Lung (tissue), 11 donors: ENCODE measurements at regions not wholly inside any gene's neighbourhood (a gene's known extent, or its start where the extent isn't known, plus 50 kb on each side); places are given as distances from the start of the nearest gene placed in this dataset.

ENCODE experiments used
- ATAC-seq: fragments of 200-7000 bp; cut with Tn5 transposase; one replicate; pipeline ENCODE4 v1.9.1; 2020; ENCODE audit warnings: moderate number of reproducible peaks; ENCODE audit not compliant: insufficient read depth, low FRiP score
- DNase-seq, 3 donors: peaks; one replicate each; pipeline ENCODE4 v3.0.0-alpha.2; 2013 to 2017
- H3K27ac ChIP-seq, 2 donors: one replicate each; pipeline ENCODE4 v1.5.1; 2013; ENCODE audit warnings: mild to moderate bottlenecking in 2 of 2, moderate library complexity in 2 of 2, control low read depth in 1 of 2, inconsistent platforms in 1 of 2, low read depth in 1 of 2, low read length in 1 of 2
- H3K27me3 ChIP-seq, 3 donors: one replicate each; pipeline ENCODE4 v1.5.1; 2013; ENCODE audit warnings: low read length in 2 of 3; ENCODE audit not compliant: control insufficient read depth in 3 of 3, insufficient read depth in 3 of 3
- H3K36me3 ChIP-seq, 4 donors: one replicate each; pipeline ENCODE4 v1.5.1; 2013; ENCODE audit warnings: low read length in 4 of 4, mild to moderate bottlenecking in 1 of 4, moderate library complexity in 1 of 4; ENCODE audit not compliant: control insufficient read depth in 4 of 4, insufficient read depth in 4 of 4
- H3K4me1 ChIP-seq, 5 donors: one replicate each; pipeline ENCODE4 v1.5.1; 2013; ENCODE audit warnings: low read length in 5 of 5, mild to moderate bottlenecking in 2 of 5, moderate library complexity in 1 of 5; ENCODE audit not compliant: control insufficient read depth in 5 of 5, insufficient read depth in 5 of 5
- H3K4me3 ChIP-seq: one replicate; pipeline ENCODE4 v1.5.1; 2013; ENCODE audit warnings: mild to moderate bottlenecking, control low read depth, moderate library complexity
- H3K9ac ChIP-seq, 2 donors: one replicate each; pipeline ENCODE4 v1.5.1; 2013; ENCODE audit warnings: low read length in 2 of 2, control low read depth in 1 of 2; ENCODE audit not compliant: insufficient read depth in 1 of 2
- H3K9me3 ChIP-seq, 4 donors: one replicate each; pipeline ENCODE4 v1.5.1; 2013; ENCODE audit warnings: low read length in 3 of 4, mild to moderate bottlenecking in 1 of 4, moderate library complexity in 1 of 4; ENCODE audit not compliant: control insufficient read depth in 4 of 4, insufficient read depth in 3 of 4
- WGBS, 2 donors: extraction: QIAGEN DNeasy Blood & Tissue Kit; methylation state at CpG; one replicate each; pipeline ENCODE4 v1.1.7; 2013; 5-methylcytosine and 5-hydroxymethylcytosine counted together
- TF ChIP-seq, protein P1 (sequence below): IDR thresholded peaks from 2 replicates; pipeline ENCODE4 v1.5.1; 2012; ENCODE audit warnings: mild to moderate bottlenecking; ENCODE audit errors: control extremely low read depth, extremely low read depth
- donor health status: control.
- donor health status: control.
- donor health status: Bipolar disorder and iron deficiency.
- donor health status: healthy.
- donor health status: DM: yes; HTN: yes; CAD: no.

DNA sequence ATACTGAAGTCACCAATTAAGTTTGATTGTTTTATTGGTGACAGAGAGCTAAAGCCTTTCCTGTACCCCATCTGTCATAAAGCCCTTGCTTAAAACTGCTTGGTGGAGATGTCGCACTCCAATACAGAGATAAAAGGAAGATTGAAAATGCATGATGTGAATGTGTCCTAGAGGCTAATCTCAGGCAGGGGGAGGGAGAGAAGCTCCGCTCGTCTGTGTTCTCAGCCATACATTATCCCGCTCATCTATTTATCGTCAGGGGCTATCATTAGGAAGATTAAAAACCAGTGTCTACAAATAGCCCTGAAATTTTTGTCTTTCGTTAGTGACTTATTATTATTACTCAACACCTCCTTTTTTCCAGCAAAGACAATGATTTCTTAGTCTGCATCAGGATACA lies 110.3 kb downstream of the CMPK2 start:
- H3K4me1 ChIP-seq: peaks cover 0 to 23% (median 11%) of the 10 kb centered on the region in 5 donors
- no peak for DNase-seq
- no peak overlapping the region for H3K27ac ChIP-seq
- ATAC-seq: no peak
- H3K36me3 ChIP-seq: no peaks in the 10 kb centered on the region
- 92 to 93% methylated on average over 6 of the region's 6 CpGs for WGBS, 2 donors
- no peak overlapping the region for H3K4me3 ChIP-seq
- no peaks in the 10 kb centered on the region for H3K27me3 ChIP-seq
- peaks cover 0 to 1% (median 0%) of the 10 kb centered on the region in 4 donors for H3K9me3 ChIP-seq
- H3K9ac ChIP-seq: no peak overlapping the region
- TF ChIP-seq, protein P1, sequence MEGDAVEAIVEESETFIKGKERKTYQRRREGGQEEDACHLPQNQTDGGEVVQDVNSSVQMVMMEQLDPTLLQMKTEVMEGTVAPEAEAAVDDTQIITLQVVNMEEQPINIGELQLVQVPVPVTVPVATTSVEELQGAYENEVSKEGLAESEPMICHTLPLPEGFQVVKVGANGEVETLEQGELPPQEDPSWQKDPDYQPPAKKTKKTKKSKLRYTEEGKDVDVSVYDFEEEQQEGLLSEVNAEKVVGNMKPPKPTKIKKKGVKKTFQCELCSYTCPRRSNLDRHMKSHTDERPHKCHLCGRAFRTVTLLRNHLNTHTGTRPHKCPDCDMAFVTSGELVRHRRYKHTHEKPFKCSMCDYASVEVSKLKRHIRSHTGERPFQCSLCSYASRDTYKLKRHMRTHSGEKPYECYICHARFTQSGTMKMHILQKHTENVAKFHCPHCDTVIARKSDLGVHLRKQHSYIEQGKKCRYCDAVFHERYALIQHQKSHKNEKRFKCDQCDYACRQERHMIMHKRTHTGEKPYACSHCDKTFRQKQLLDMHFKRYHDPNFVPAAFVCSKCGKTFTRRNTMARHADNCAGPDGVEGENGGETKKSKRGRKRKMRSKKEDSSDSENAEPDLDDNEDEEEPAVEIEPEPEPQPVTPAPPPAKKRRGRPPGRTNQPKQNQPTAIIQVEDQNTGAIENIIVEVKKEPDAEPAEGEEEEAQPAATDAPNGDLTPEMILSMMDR: no peak

DNA sequence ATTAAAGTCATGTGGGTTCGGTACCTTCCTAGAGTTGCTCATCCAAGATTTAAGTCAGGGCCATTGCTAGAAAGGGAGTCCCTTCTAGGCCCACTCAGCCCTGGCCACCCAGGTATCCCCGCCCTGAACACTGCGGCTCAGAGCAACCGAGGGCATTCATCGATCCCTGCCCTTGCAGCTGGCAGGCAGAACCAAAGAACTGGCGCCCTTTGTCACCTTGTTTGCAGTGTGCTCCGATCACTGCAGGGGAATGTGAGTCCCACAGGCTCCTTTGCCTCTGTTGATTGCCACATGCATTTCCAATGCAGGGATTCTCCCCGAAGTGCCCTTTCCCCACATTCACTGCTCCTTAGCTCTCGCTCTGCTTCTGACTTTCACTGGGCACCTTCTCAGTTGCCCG lies 108.5 kb downstream of the CMPK2 start:
- TF ChIP-seq, protein P1: no peak
- DNase-seq (no peak), ATAC-seq (no peak)
- Histone ChIP-seq H3K36me3 (no peaks in the 10 kb centered on the region), H3K4me3 (no peak overlapping the region), H3K27ac (no peak overlapping the region), H3K9me3 (peaks cover 0 to 1% (median 0%) of the 10 kb centered on the region in 4 donors), H3K4me1 (peaks cover 0 to 9% (median 0%) of the 10 kb centered on the region in 5 donors), H3K9ac (no peak overlapping the region), H3K27me3 (no peaks in the 10 kb centered on the region)
- 90 to 96% methylated on average over 10 of the region's 10 CpGs for WGBS, 2 donors

DNA sequence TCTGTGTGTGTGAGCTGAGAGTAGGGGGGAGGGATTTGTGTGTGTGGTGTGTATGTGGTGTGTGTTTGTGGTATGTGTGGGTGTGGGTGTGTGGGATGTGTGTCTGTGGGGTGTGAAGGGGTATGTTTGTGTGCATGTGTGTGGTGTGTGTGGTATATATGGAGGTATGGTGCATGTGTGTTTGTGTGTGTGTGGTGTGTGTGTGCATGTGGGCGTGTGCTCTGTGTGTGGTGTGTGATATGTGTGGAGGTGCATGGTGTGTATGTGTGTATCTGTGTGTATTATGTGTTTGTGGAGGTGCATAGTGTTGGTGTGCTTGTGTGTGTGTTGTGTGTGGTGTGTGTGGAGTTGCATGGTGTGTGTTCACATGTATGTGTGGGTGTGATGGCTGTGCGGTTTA lies 106.0 kb downstream of the CMPK2 start:
- DNase-seq (no peak), ATAC-seq (no peak)
- Histone ChIP-seq H3K4me1 (peaks cover 0 to under 1% (median 0%) of the 10 kb centered on the region in 5 donors), H3K27me3 (no peaks in the 10 kb centered on the region), H3K27ac (no peak overlapping the region), H3K36me3 (no peaks in the 10 kb centered on the region), H3K9me3 (no peaks in the 10 kb centered on the region), H3K4me3 (no peak overlapping the region), H3K9ac (no peak overlapping the region)
- TF ChIP-seq, protein P1: no peak
- 97 to 100% methylated on average over 2 of the region's 2 CpGs for WGBS, 2 donors

DNA sequence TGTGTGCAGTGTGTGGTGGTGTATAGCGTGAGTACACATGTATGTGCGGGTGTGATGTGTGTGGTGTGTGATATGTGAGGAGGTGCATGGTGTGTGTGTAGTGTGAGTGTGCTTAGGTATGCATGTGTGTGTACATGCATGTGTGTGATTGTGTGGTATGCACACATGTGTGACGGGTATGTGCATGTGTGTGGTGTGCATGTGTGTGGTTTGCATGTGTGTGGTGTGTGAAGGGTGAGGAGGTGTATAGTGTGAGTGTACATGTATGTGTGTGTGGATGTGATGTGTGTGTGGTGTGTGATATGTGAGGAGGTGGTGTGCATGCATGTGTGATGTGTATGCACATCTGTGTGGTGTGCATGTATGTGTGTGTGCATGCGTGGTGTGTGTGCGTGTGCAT lies 105.6 kb downstream of the CMPK2 start:
- Histone ChIP-seq H3K4me1 (no peaks in the 10 kb centered on the region), H3K27ac (no peak overlapping the region), H3K27me3 (no peaks in the 10 kb centered on the region), H3K36me3 (no peaks in the 10 kb centered on the region), H3K4me3 (no peak overlapping the region), H3K9ac (no peak overlapping the region), H3K9me3 (no peaks in the 10 kb centered on the region)
- DNase-seq (no peak), ATAC-seq (no peak)
- TF ChIP-seq, protein P1: no peak
- WGBS, 2 donors: 88 to 97% methylated on average over 5 of the region's 5 CpGs
